Esophagus muscularis mucosa (tissue), 4 donors: ENCODE measurements at regions not wholly inside any gene's neighbourhood (a gene's known extent, or its start where the extent isn't known, plus 50 kb on each side); places are given as distances from the start of the nearest gene placed in this dataset.

ENCODE experiments used
- CTCF ChIP-seq, 3 experiments: fragments of 200-600 bp in 2 of 3; fragments of 450-650 bp in 1 of 3; sonication (generic) in 2 of 3; IDR thresholded peaks; one replicate each; pipeline ENCODE4 v1.5.1; 2017 to 2019; ENCODE audit warnings: antibody characterized with exemption in 3 of 3, mild to moderate bottlenecking in 2 of 3, moderate library complexity in 1 of 3
- EP300 ChIP-seq: sonication (generic); formaldehyde crosslinking; IDR thresholded peaks from one replicate; pipeline ENCODE4 v1.6.1; 2017; ENCODE audit warnings: antibody characterized with exemption
- POLR2A ChIP-seq: fragments of 450-650 bp; IDR thresholded peaks from one replicate; pipeline ENCODE4 v1.6.1; 2017; ENCODE audit warnings: antibody characterized with exemption, moderate library complexity, mild to moderate bottlenecking, low read depth
- POLR2AphosphoS5 ChIP-seq, 2 donors: sonication (generic); formaldehyde crosslinking; IDR thresholded peaks; one replicate each; pipeline ENCODE4 v1.6.1; 2017; ENCODE audit warnings: antibody characterized with exemption in 2 of 2

DNA sequence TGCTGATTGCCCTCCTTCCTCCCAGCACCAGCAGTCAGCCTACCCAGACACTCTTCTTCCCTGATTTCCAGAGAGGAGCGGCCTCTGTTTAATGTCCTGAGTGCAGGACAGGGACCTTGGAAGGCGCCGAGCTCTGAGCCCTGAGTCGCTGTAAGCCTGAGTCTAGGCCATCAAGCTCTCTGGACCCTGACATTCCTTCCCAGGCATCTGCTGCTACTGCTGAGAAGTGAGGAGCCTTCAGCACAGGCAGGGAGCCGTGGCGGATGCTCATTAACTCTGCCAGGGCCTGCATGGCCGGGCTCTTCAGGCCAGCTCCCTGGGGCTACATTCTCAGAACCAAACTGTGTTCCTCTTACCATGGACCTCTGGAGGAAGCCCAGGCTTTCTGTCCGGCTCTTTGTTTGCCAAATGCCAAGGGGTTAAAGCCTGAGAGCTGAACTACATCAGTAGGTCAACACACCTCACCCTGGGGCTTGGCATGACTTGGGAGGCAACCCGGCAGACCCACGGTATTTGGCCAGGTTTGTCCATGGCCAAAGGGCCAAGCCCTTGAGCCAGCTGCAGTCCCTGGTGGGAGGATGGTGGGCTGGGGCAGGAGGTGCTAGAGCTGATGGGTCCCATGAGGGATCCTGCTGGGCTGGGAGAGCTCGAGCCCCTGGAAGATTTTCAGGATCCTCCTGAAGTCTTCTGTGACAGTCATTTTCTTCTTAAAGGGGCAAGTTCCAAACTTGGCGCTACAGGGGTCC lies 721.4 kb downstream of the BRD1 start:
- TF ChIP-seq CTCF (IDR thresholded peaks at IDR 0.05) (no peak), POLR2AphosphoS5 (IDR thresholded peaks at IDR 0.05) (no peak), EP300 (no peak), POLR2A (no peak)
